Breast epithelium (tissue), 3 donors: ENCODE measurements at regions not wholly inside any gene's neighbourhood (a gene's known extent, or its start where the extent isn't known, plus 50 kb on each side); places are given as distances from the start of the nearest gene placed in this dataset.

Experiments used
- POLR2A ChIP-seq: fragments of 450-650 bp; IDR thresholded peaks from one replicate; pipeline ENCODE4 v1.6.1; 2016; ENCODE audit warnings: antibody characterized with exemption, mild to moderate bottlenecking, moderate library complexity
- POLR2AphosphoS5 ChIP-seq, 3 donors: sonication (generic); formaldehyde crosslinking; IDR thresholded peaks; one replicate each; pipeline ENCODE4 v1.6.1; 2017; ENCODE audit warnings: antibody characterized with exemption in 3 of 3
- TF ChIP-seq, protein P1 (sequence below), 3 donors: fragments of 450-650 bp; IDR thresholded peaks; one replicate each; pipeline ENCODE4 v1.5.1; 2016 to 2017; ENCODE audit warnings: antibody characterized with exemption in 3 of 3, mild to moderate bottlenecking in 3 of 3, moderate library complexity in 3 of 3

DNA sequence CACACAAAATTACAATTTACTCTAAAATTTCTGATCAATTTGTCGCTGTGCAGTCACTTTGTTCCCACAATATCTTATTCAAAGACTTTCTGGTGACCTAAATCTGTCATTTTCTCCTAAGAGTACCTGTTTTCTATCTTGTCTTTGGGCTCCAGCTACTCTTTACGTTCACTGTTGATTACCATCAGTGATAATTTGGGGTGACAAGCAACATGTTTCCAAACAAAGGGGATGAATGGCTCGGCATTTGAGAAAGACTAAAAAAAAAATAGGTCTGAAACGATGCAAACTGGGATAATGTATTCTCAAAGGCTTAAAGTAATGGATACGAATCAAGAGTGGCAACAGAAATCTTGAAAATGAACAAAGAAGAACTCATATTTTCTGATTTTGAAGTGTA lies 205.2 kb upstream of the DAB2 start:
- TF ChIP-seq POLR2AphosphoS5 (IDR thresholded peaks at IDR 0.05) (no peak), POLR2A (no peak)
- TF ChIP-seq, protein P1, sequence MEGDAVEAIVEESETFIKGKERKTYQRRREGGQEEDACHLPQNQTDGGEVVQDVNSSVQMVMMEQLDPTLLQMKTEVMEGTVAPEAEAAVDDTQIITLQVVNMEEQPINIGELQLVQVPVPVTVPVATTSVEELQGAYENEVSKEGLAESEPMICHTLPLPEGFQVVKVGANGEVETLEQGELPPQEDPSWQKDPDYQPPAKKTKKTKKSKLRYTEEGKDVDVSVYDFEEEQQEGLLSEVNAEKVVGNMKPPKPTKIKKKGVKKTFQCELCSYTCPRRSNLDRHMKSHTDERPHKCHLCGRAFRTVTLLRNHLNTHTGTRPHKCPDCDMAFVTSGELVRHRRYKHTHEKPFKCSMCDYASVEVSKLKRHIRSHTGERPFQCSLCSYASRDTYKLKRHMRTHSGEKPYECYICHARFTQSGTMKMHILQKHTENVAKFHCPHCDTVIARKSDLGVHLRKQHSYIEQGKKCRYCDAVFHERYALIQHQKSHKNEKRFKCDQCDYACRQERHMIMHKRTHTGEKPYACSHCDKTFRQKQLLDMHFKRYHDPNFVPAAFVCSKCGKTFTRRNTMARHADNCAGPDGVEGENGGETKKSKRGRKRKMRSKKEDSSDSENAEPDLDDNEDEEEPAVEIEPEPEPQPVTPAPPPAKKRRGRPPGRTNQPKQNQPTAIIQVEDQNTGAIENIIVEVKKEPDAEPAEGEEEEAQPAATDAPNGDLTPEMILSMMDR (IDR thresholded peaks at IDR 0.05) = no peak
